NCI-H526 treated with DMSO at 0.1 percent for 48 hours (cell line): ENCODE measurements at regions not wholly inside any gene's neighbourhood (a gene's known extent, or its start where the extent isn't known, plus 50 kb on each side); places are given as distances from the start of the nearest gene placed in this dataset.

Experiments used
- DNase-seq: peaks from one replicate; lab custom pipeline; 2025; lab: John Stamatoyannopoulos, UW

- DNase-seq = no peak
Measured at GRCh38 chr9:90245661-90246060, 397.0 kb downstream of the DIRAS2 start.

- no peak for DNase-seq
Measured at GRCh38 chr9:90249094-90249493, 393.5 kb downstream of the DIRAS2 start.

- DNase-seq = no peak
Measured at GRCh38 chr9:90251316-90251715, 391.3 kb downstream of the DIRAS2 start.

- no peak for DNase-seq
Measured at GRCh38 chr9:90256345-90256744, 386.3 kb downstream of the DIRAS2 start.

DNA sequence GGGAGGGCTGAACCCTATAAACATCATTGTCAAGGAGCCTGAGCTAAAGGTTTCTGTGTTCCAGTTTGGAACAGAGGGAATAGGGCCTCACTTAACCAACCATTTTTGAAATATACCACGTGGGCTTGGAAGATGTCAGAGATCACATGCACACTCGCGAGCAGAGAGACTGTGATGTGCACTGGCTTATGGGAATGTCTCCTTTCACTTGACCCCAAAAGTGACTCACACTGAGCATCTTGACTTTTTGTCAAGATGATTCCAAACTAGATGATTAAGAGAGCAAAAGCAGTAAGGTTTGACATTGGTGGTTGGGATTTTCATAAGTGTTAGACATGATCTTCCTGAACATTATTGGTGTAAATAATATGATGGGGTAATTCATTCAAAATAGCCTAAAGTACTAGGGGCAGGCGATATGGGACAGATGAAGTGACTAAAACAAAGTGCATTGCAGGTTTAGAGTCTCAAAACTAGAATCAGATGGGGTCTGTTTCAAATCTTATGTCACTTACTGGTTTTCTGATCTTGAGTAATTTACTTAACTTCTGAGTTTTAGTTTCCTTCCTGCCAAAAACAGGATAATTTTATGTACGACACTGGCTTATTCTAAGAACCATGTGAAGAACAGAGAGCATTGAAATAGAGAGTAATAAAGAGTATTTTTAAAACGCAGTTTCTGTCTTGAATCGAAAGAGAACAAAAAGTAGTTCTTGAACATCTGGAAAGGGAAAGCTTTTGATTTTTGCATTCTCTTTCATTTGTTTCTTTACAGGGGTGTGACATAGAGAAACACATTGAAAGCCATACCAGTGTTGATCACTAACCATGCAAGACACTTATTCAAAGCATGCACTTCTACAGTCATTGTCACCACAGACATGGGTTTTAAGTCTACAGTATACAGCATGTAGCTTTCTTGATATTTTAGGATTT lies 383.0 kb downstream of the DIRAS2 start:
- no peak for DNase-seq

DNA sequence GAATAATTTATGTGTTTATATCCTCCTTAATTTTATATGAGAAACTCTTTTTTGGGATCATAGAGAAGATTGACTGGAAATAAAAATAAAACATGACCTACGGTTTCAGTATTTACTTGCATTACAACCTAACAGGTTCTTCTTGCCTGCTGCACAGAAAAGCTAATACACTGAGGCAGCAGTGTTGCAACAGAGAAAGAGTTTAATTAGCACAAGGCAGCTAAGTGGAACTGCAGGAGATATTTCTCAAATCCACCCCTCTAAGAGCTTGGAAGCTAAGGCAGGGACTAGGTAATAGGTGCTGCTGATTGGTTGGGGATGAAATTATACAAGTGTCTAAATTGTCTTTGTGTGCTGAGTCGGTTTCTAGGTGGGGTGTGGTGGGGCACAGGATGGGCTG lies 380.9 kb downstream of the DIRAS2 start:
- DNase-seq = no peak

DNA sequence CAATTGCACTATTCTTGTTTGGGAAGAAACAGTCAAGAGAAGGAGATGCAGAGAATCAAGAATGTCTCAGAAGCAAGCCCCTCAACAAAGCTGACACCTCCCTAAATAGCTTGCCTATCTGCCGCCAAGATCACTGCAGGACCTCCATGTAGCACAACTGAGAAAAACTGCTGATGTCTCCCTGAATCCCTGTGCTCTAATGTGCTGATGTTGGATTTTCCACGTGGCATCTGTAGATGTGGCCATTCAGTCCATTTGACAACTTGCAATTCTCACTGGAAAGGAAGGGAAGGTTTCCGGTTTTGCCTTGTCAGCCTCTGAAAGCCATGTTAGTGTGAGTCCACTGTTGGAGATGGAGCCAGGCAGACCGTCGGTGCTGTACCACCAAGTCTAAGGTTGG lies 374.0 kb downstream of the DIRAS2 start:
- DNase-seq = no peak

DNA sequence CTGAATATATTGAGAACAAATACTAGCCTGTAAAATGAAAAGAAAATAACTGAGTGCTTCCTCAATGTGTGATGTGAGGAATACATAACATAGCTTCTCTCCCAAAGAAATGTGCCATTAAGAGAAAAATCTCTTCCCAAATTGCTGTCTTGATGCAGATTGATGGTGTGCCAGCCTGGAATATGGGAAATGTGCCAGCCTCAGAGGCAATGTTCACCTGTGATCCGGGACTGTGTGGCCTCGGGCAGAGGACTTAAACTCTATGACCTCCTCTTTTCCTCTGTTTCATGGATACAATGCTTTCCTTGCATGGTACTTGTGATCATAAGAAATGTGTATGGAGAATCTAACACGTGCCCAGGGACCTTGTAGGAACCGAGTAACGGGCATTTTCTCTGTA lies 370.9 kb downstream of the DIRAS2 start:
- DNase-seq = no peak

GRCh38 chr9:90274725-90275124 lies 367.9 kb downstream of the DIRAS2 start:
- DNase-seq = no peak

GRCh38 chr9:90285946-90286345 lies 356.7 kb downstream of the DIRAS2 start:
- no peak for DNase-seq

DNA sequence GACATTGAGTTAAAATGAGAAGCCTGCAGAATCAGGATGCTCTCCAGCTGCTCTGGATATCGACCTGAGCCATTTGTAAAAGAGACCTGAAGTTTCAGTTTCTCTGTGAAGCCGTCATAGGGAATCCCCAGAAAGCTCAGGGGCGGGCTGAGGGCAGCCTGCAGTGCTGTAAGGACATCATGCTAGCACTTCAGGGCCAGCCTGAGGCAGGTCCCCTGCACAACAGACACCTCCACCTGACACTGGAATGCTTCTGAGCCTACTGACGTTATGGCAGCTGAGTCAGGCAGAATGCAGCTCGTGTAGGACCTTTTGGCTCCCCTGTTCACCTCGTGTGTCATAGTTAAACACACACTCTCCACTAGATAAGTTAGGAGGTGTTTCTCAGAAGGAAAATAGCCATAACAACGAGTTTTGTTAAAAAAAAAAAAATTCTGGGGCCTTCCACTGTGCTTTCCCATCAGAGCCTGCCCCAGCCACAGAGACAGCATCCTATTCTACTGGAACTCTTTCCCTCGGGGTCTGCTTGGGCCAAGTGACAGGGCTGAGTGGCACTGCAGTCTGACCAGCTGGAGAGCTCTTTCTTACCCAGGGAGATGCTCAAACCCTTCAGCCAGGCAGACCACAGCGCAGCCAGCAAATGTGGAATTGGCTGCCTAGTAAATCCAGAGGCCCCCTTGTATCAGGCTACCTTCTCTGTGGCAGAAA lies 354.9 kb downstream of the DIRAS2 start:
- DNase-seq = no peak

DNA sequence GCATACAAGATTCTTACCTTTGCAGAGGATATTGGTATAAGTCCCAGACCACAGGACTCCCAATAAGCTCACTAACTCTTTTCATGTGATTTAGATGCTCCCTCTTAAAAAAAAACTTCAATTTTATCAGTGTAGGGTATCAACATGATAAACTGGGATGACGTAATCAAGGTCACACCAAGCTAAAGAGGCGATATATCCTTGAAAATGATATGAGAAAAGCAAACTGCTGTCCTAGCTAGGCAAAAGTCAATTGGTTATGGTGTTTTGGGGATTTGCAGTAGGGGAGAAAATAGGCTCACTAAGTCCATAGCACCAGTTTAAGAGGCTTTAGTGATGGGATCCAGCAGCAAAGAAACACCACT lies 354.4 kb downstream of the DIRAS2 start:
- no peak for DNase-seq

DNA sequence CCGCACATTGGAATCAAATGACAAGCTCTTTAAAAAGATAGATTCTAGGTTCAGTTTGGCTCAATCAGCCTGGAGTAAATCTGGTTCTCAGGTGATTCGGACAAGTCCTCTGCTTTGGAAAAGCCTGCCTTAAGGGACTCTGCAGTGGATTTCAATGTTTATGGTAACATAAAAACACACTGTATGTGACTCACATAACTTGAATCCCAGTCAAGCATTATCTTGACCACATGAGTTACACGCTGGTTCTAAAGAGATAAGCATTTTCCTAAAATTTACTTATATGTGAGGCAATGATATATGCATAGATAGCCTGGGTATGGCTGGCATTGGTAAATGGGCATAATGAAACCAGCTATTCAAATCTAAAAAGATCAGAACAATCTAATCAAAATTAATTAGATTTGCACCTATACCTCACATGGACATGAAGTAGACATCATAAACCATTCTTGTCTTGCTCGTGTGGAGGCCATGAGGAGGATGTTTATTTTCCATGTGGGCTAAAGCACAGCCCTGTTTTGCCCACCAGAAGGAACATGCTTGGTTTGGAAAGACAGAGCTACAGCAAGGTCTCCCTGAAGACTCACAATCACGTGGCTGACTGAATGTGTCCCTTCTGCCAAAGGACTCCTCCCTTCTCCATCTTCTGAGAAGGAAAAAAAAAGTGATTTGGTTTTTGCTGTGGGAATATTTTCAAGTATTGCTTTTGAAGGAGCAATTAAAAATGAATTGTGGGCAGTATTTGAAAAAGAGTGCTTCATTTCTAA lies 351.7 kb downstream of the DIRAS2 start:
- DNase-seq = no peak

DNA sequence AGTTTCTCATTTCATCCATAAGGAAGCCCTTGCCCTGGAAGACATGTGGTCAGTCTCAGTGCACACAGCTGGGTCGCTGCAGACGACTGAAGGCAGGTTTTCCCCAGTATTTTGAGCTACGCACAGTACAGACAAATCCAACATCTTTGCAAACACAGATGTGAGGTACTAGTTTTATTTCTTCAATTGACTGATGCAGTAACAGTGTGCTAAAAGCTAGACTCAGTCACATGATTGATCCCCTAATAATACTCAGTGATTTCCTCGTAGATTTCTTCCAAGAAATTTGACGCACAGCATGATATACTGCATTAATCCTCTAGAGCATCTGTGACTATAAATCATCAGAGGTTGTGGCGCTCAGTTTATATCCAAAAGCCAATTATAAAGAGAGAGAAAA lies 346.1 kb downstream of the DIRAS2 start:
- DNase-seq = no peak

DNA sequence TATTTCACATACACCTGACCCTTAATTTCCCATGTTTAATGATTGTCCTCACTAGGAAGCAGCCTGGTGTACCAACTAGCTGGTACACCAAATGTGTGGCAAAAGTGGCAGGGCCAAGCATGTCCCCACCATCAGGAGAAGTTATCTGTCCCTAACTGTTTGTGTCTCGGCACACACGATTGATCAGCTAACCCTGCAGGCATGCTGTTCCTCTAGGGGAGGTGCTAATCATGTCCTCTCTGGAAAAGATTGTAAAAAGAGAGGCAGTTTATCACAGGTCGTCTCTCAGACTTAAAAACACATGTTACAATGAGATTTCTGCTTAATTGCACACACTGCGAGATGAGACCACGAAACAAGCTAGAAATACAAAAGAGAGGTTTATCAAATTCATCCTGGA lies 342.7 kb downstream of the DIRAS2 start:
- no peak for DNase-seq

DNA sequence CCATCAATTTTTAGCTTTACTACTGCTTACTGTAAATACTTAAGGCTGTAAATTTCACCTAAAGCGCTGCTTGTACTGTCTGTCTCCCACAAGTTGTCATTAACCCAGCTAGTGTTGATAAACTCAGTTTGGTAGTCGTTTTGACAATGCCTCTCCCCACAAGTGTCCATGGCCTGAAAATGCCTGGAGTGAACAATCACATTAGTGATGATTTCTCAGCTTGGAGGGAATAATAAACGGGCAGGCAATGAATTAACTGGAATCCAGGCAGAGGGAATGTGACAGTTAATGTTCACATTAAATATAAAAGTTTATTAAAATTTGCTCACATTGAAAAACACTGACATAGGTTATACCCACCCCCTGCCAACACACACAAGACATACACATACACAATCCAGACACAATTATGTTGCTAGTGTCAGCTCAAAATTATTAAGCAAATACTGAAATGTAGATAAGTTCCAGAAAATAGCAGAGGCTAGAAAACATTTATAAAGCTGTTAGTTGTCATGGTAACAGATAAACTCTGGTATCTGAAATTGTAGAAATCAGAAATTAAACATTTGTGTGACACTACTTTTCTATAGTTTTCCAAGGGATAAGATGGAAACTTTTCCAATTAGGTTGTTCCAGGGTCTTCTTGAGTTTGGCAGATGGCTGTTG lies 341.9 kb downstream of the DIRAS2 start:
- no peak for DNase-seq

- no peak for DNase-seq
Measured at GRCh38 chr9:90301277-90301653, 341.4 kb downstream of the DIRAS2 start.

DNA sequence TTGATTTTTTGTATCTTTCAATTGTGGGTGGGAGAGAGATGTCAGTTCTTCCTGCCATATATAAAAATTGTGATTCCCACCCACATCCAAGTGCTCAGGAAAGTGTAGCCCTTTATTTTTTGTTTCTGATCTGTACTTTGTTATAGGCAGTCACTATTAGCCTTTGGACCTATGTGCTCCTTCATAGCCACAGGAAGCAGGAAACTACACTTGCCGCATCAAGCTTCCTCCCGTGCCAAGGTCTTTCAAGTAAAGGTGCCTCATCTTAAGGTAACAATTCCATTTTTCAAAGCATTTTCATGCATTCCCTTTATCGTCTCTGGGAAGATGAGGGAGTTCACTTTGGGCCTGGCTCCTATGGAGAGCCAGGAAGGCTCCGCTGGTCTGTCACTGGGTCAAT lies 339.0 kb downstream of the DIRAS2 start:
- no peak for DNase-seq

GRCh38 chr9:90306158-90306557 lies 336.5 kb downstream of the DIRAS2 start:
- DNase-seq = no peak

- DNase-seq = no peak
Measured at GRCh38 chr9:90307167-90307833, 335.3 kb downstream of the DIRAS2 start.

GRCh38 chr9:90307891-90308290 lies 334.7 kb downstream of the DIRAS2 start:
- no peak for DNase-seq

DNA sequence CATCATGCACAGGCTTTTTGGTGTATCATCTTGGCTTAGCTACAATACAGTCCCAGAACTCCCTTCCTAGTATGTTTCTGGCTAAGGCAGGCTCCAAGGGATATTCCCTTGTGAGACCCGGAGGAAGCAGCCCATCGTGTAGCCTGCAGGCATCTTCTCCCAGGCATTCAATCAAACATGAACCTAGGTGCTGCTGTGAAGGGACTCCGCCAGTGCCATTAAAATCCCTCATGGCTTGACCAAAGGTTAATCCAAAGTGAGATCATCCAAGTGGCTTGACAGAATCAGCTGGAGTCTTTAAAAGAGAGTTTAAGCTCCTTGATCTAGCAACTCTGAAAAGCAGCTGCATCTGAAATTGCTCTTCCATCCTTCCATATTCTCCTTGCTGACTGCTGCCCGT lies 333.9 kb downstream of the DIRAS2 start:
- DNase-seq = no peak
